ENCODE measurements at regions not wholly inside any gene's neighbourhood (a gene's known extent, or its start where the extent isn't known, plus 50 kb on each side); places are given as distances from the start of the nearest gene placed in this dataset.
A peak's percentile ranks its signal among the peaks of the same experiment; 100 is the strongest.

DNA sequence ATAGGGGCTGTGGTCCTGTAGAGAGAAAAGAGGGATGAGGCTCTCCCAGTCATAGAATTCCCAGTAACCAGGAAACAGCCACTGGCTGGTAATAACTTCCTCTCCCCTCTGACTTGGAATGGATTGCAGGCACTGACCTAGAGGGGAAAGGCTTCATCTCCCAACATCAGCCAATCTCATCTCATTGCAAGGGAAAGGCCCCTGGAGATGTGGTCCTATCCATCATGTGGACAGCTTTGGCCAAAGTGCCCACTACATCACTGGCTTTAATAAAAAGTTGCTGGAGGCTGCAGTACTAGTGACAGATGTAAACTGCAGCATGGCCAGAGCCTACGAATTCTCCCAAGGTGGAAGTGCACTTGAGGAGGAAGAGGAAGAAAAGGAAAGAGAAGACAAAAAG is 820.5 kb upstream of the CELF4 start:
- Histone ChIP-seq H3K4me3 (ENCODE audit: low read length in 2 of 2) (no peak overlapping the region), H3K27ac (ENCODE audit: low read depth in 1 of 2, low read length in 1 of 2) (no peak overlapping the region), H3K9me3 (ENCODE audit: control insufficient read depth in 2 of 2, insufficient read depth in 1 of 2, low read length in 1 of 2) (no peaks in the 10 kb centered on the region), H3K4me1 (ENCODE audit: control insufficient read depth in 2 of 2, insufficient read depth in 2 of 2, low read length in 2 of 2) (no peaks in the 10 kb centered on the region), H3K36me3 (ENCODE audit: control insufficient read depth in 2 of 2, insufficient read depth in 2 of 2, low read length in 1 of 2) (no peaks in the 10 kb centered on the region), H3K27me3 (ENCODE audit: control insufficient read depth in 2 of 2, insufficient read depth in 1 of 2, low read length in 1 of 2) (no peaks in the 10 kb centered on the region)
- DNase-seq (ENCODE audit: low read depth in 6 of 9, low spot score in 9 of 9), result no peak
- 98% methylated on average over 1 of the region's 1 CpG for WGBS

DNA sequence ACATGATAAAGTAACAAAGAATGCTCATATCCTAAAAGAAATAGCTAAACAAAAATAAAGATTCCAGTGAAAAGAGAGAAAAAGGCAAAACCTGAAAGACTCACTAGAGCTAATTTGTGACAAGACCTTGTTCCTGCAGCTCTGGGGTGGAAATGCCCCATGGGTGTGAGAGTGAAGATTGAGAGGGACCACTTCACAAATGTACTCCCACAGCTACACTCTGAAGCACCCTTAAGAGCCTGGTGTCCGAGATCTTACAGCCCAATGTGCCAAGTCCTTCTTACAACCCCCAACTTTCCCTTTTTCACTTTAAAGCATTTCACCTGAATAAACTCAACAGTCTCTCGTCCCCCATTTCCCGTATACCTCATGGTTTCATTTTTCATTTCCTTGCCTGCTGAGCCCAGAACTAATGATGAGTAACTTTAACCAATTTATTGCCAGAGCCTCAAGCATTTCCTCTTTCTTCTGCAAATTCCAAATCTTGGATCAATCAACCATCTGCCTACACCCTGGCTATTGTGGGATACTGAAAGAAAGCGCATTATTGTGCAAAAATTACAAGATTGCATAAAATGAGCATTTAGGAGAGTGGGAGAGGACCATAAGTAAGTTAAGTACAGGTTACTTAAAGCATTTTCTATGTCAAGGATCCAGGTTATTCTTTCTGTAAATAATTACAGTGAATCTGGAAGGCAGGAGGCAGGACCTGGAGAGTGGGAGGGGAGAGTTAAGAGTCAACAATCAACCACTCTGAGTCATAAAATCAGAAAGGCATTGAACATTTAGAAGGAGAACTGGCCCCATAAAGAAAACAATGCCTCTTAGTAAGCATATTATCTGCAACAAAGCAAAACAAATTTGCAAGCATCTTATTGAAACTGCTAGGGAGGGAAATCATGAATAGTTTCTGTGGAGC is 804.4 kb upstream of the CELF4 start:
- Histone ChIP-seq H3K4me3 (ENCODE audit: low read length in 2 of 2) (no peak overlapping the region), H3K36me3 (ENCODE audit: control insufficient read depth in 2 of 2, insufficient read depth in 2 of 2, low read length in 1 of 2) (no peaks in the 10 kb centered on the region), H3K27ac (ENCODE audit: low read depth in 1 of 2, low read length in 1 of 2) (no peak overlapping the region), H3K27me3 (ENCODE audit: control insufficient read depth in 2 of 2, insufficient read depth in 1 of 2, low read length in 1 of 2) (no peaks in the 10 kb centered on the region), H3K4me1 (ENCODE audit: control insufficient read depth in 2 of 2, insufficient read depth in 2 of 2, low read length in 2 of 2) (peaks cover 0 to 14% of the 10 kb centered on the region in 2 donors), H3K9me3 (ENCODE audit: control insufficient read depth in 2 of 2, insufficient read depth in 1 of 2, low read length in 1 of 2) (no peaks in the 10 kb centered on the region)
- WGBS, result 60% methylated on average over 4 of the region's 4 CpGs
- DNase-seq (ENCODE audit: low read depth in 6 of 9, low spot score in 9 of 9), result peak in 1 of 9 donors; percentile 25

- Histone ChIP-seq H3K9me3 (ENCODE audit: control insufficient read depth in 2 of 2, insufficient read depth in 1 of 2, low read length in 1 of 2) (no peaks in the 10 kb centered on the region), H3K27ac (ENCODE audit: low read depth in 1 of 2, low read length in 1 of 2) (no peak overlapping the region), H3K27me3 (ENCODE audit: control insufficient read depth in 2 of 2, insufficient read depth in 1 of 2, low read length in 1 of 2) (no peaks in the 10 kb centered on the region), H3K36me3 (ENCODE audit: control insufficient read depth in 2 of 2, insufficient read depth in 2 of 2, low read length in 1 of 2) (no peaks in the 10 kb centered on the region), H3K4me1 (ENCODE audit: control insufficient read depth in 2 of 2, insufficient read depth in 2 of 2, low read length in 2 of 2) (peaks cover 0 to 14% of the 10 kb centered on the region in 2 donors), H3K4me3 (ENCODE audit: low read length in 2 of 2) (no peak overlapping the region)
- DNase-seq (ENCODE audit: low read depth in 6 of 9, low spot score in 9 of 9), result no peak
Measured at GRCh38 chr18:38368886-38369285, 803.3 kb upstream of the CELF4 start.

DNA sequence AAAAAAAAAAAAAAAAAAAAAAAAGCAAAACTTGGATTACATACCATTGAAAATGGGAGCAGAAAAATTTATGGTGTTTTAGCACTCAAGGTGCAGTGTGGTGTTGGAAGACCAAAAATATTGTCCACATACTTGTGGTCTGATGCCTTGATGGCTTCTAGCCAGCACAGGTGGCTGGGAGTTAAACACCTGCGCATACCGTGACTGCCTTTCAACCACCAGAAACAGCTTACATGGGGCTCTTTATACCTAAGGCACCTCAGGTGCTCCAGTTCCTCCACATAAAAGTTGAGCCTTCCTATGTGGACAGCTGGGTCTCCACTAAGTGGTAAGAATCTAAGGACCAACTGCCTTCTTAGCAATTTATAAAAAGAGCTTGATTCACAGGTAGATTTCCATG is 802.6 kb upstream of the CELF4 start:
- Histone ChIP-seq H3K9me3 (ENCODE audit: control insufficient read depth in 2 of 2, insufficient read depth in 1 of 2, low read length in 1 of 2) (no peaks in the 10 kb centered on the region), H3K4me3 (ENCODE audit: low read length in 2 of 2) (no peak overlapping the region), H3K27me3 (ENCODE audit: control insufficient read depth in 2 of 2, insufficient read depth in 1 of 2, low read length in 1 of 2) (no peaks in the 10 kb centered on the region), H3K36me3 (ENCODE audit: control insufficient read depth in 2 of 2, insufficient read depth in 2 of 2, low read length in 1 of 2) (no peaks in the 10 kb centered on the region), H3K27ac (ENCODE audit: low read depth in 1 of 2, low read length in 1 of 2) (no peak overlapping the region), H3K4me1 (ENCODE audit: control insufficient read depth in 2 of 2, insufficient read depth in 2 of 2, low read length in 2 of 2) (peaks cover 0 to 14% of the 10 kb centered on the region in 2 donors)
- DNase-seq (ENCODE audit: low read depth in 6 of 9, low spot score in 9 of 9), result peak in 3 of 9 donors; percentile 10 to 43 (median 18)
- WGBS, result 44% methylated on average over 2 of the region's 2 CpGs

DNA sequence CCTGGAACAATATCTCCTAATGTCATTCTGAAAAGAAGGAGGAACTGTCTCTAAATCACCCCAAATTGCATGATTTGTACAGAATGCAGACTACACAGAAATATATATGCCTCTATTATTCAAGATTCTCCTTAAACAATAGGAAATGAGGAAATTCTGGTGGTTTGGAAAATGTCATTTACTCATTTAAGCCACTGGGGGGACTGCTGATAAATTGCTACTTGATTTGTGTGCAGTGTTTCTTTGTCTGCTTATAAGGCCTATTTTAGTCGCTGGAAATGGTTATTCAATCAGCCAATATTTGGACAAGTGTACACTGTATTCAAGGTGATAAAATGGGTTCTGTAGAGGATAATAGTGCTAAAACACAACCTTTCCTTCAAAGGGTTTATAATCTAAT is 801.9 kb upstream of the CELF4 start:
- Histone ChIP-seq H3K27ac (ENCODE audit: low read depth in 1 of 2, low read length in 1 of 2) (no peak overlapping the region), H3K9me3 (ENCODE audit: control insufficient read depth in 2 of 2, insufficient read depth in 1 of 2, low read length in 1 of 2) (no peaks in the 10 kb centered on the region), H3K27me3 (ENCODE audit: control insufficient read depth in 2 of 2, insufficient read depth in 1 of 2, low read length in 1 of 2) (no peaks in the 10 kb centered on the region), H3K4me1 (ENCODE audit: control insufficient read depth in 2 of 2, insufficient read depth in 2 of 2, low read length in 2 of 2) (peaks cover 0 to 14% of the 10 kb centered on the region in 2 donors), H3K36me3 (ENCODE audit: control insufficient read depth in 2 of 2, insufficient read depth in 2 of 2, low read length in 1 of 2) (no peaks in the 10 kb centered on the region), H3K4me3 (ENCODE audit: low read length in 2 of 2) (no peak overlapping the region)
- WGBS, result 67% methylated on average over 1 of the region's 1 CpG
- DNase-seq (ENCODE audit: low read depth in 6 of 9, low spot score in 9 of 9), result no peak

DNA sequence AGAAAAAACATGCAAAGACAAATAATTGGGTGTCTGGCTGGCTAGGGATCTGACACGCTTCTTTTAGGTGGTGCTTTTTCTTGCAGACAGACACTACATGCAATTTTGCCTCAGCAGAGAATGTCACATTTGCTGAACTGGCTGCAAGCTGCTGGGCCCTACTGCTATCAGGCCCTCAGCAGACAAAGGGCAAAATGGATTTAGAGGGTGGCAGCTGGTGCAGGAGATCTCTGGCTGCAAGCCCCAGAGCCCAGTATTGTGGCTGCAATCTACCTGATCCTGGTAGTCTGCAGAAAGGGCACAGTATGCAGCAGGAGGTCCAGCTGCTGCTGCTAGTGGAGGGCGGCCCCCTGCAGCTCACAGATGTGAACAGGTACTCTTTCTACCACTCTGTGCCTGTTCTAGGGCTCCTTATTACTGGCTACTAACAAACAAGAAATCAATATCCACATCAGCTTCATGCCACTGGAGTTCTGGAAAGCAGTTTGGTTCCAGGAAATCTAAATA is 796.7 kb upstream of the CELF4 start:
- no peaks in the 10 kb centered on the region for H3K36me3 ChIP-seq (ENCODE audit: control insufficient read depth in 2 of 2, insufficient read depth in 2 of 2, low read length in 1 of 2)
- H3K9me3 ChIP-seq (ENCODE audit: control insufficient read depth in 2 of 2, insufficient read depth in 1 of 2, low read length in 1 of 2), result no peaks in the 10 kb centered on the region
- H3K4me1 ChIP-seq (ENCODE audit: control insufficient read depth in 2 of 2, insufficient read depth in 2 of 2, low read length in 2 of 2), result peaks cover 5 to 22% of the 10 kb centered on the region in 2 donors
- no peak overlapping the region for H3K4me3 ChIP-seq (ENCODE audit: low read length in 2 of 2)
- H3K27me3 ChIP-seq (ENCODE audit: control insufficient read depth in 2 of 2, insufficient read depth in 1 of 2, low read length in 1 of 2), result no peaks in the 10 kb centered on the region
- 98% methylated on average over 2 of the region's 2 CpGs for WGBS
- H3K27ac ChIP-seq (ENCODE audit: low read depth in 1 of 2, low read length in 1 of 2), result peak overlapping the region in 1 of 2 donors; percentile 4
- no peak for DNase-seq (ENCODE audit: low read depth in 6 of 9, low spot score in 9 of 9)

GRCh38 chr18:38358805-38359657 is 793.4 kb upstream of the CELF4 start:
- 64% methylated on average over 11 of the region's 11 CpGs for WGBS
- peak in 8 of 9 donors; percentile 15 to 62 (median 31) for DNase-seq (ENCODE audit: low read depth in 6 of 9, low spot score in 9 of 9)

DNA sequence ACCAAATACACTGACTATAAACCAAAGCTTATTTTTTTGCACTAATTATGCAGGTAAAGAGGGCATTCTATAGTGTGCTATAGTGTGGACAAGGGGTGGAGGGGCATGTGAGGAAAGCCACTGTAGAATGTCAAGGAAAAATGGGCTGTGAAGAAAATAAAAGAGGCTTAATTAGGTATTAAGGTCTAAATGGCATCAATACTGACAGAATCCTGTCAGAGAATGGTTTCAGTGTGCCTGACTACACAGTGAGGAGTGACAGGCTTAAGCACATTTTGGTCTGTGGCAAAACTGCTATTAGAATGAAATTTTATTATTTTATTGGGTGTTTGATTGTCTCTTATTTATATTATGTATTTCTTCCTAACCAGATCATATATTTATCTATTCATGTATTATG is 787.6 kb upstream of the CELF4 start:
- DNase-seq (ENCODE audit: low read depth in 6 of 9, low spot score in 9 of 9), result no peak
- Histone ChIP-seq H3K36me3 (ENCODE audit: control insufficient read depth in 2 of 2, insufficient read depth in 2 of 2, low read length in 1 of 2) (no peaks in the 10 kb centered on the region), H3K4me3 (ENCODE audit: low read length in 2 of 2) (no peak overlapping the region), H3K4me1 (ENCODE audit: control insufficient read depth in 2 of 2, insufficient read depth in 2 of 2, low read length in 2 of 2) (peaks cover 3 to 10% of the 10 kb centered on the region in 2 donors), H3K9me3 (ENCODE audit: control insufficient read depth in 2 of 2, insufficient read depth in 1 of 2, low read length in 1 of 2) (no peaks in the 10 kb centered on the region), H3K27ac (ENCODE audit: low read depth in 1 of 2, low read length in 1 of 2) (no peak overlapping the region), H3K27me3 (ENCODE audit: control insufficient read depth in 2 of 2, insufficient read depth in 1 of 2, low read length in 1 of 2) (no peaks in the 10 kb centered on the region)

More at GRCh38 chr18:38358805-38359657, 793.4 kb upstream of the CELF4 start:
- Histone ChIP-seq H3K4me3 (ENCODE audit: low read length in 2 of 2) (no peak overlapping the region), H3K4me1 (ENCODE audit: control insufficient read depth in 2 of 2, insufficient read depth in 2 of 2, low read length in 2 of 2) (peaks cover 5 to 15% of the 10 kb centered on the region in 2 donors), H3K9me3 (ENCODE audit: control insufficient read depth in 2 of 2, insufficient read depth in 1 of 2, low read length in 1 of 2) (no peaks in the 10 kb centered on the region), H3K36me3 (ENCODE audit: control insufficient read depth in 2 of 2, insufficient read depth in 2 of 2, low read length in 1 of 2) (no peaks in the 10 kb centered on the region), H3K27me3 (ENCODE audit: control insufficient read depth in 2 of 2, insufficient read depth in 1 of 2, low read length in 1 of 2) (no peaks in the 10 kb centered on the region), H3K27ac (ENCODE audit: low read depth in 1 of 2, low read length in 1 of 2) (peak overlapping the region in 1 of 2 donors; percentile 46)

DNA sequence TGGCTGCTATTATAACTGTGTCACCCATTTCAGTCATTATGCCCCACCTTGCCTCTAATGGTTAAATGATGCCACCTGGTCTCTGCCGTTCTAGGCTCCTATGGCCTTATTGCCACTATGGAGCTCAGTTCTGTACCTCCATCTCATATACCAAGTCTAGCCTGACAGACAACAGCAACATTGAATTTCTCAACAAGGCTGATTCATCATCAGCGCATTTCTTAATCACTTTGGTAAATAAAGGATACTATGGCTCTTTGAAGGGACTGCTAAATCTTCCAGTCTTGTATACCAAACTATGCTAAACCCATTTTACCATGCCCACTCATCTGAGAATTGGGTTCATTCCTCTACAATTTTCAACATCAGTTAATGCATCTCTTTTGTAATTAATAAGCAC is 784.5 kb upstream of the CELF4 start:
- Histone ChIP-seq H3K9me3 (ENCODE audit: control insufficient read depth in 2 of 2, insufficient read depth in 1 of 2, low read length in 1 of 2) (no peaks in the 10 kb centered on the region), H3K4me3 (ENCODE audit: low read length in 2 of 2) (no peak overlapping the region), H3K27me3 (ENCODE audit: control insufficient read depth in 2 of 2, insufficient read depth in 1 of 2, low read length in 1 of 2) (no peaks in the 10 kb centered on the region), H3K36me3 (ENCODE audit: control insufficient read depth in 2 of 2, insufficient read depth in 2 of 2, low read length in 1 of 2) (no peaks in the 10 kb centered on the region), H3K4me1 (ENCODE audit: control insufficient read depth in 2 of 2, insufficient read depth in 2 of 2, low read length in 2 of 2) (peaks cover 3 to 10% of the 10 kb centered on the region in 2 donors), H3K27ac (ENCODE audit: low read depth in 1 of 2, low read length in 1 of 2) (no peak overlapping the region)
- no peak for DNase-seq (ENCODE audit: low read depth in 6 of 9, low spot score in 9 of 9)
- 94% methylated on average over 2 of the region's 2 CpGs for WGBS

Data from thymus (tissue), 11 donors.